Loucy (cell line): ENCODE measurements at regions not wholly inside any gene's neighbourhood (a gene's known extent, or its start where the extent isn't known, plus 50 kb on each side); places are given as distances from the start of the nearest gene placed in this dataset.

ENCODE experiments used
- EZH2phosphoT487 ChIP-seq: fragments of 200-600 bp; IDR thresholded peaks from 2 replicates; pipeline ENCODE4 v1.6.1; 2018; ENCODE audit warnings: antibody characterized with exemption, mild to moderate bottlenecking, moderate library complexity, borderline replicate concordance
- TF ChIP-seq, protein P1 (sequence below): fragments of 200-600 bp; sonication (generic); conservative IDR thresholded peaks from 2 replicates; pipeline ENCODE4 v1.5.1; 2014; ENCODE audit warnings: mild to moderate bottlenecking, antibody characterized with exemption, low read length

DNA sequence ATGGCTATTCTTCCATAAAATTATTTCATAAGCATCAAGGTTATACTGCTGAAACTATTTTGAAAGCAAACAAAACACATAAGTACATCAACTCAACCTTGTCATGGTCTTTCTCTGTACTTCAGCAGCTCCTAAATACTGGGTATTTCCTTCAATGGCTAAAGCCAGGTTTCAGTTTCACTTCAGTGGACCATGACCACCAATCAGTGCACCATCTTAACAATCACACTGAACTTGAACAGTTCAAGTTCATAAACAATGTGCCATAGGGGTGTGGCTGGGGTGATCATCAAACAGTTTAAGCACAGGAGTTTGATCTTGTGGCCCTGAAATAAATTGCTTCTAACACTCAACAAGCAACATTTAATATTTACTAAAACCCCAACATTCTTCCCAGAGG, 124.1 kb upstream of the FIGN start:
- TF ChIP-seq, protein P1, sequence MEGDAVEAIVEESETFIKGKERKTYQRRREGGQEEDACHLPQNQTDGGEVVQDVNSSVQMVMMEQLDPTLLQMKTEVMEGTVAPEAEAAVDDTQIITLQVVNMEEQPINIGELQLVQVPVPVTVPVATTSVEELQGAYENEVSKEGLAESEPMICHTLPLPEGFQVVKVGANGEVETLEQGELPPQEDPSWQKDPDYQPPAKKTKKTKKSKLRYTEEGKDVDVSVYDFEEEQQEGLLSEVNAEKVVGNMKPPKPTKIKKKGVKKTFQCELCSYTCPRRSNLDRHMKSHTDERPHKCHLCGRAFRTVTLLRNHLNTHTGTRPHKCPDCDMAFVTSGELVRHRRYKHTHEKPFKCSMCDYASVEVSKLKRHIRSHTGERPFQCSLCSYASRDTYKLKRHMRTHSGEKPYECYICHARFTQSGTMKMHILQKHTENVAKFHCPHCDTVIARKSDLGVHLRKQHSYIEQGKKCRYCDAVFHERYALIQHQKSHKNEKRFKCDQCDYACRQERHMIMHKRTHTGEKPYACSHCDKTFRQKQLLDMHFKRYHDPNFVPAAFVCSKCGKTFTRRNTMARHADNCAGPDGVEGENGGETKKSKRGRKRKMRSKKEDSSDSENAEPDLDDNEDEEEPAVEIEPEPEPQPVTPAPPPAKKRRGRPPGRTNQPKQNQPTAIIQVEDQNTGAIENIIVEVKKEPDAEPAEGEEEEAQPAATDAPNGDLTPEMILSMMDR: no peak
- TF ChIP-seq EZH2phosphoT487: no peak
